ENCODE measurements at regions not wholly inside any gene's neighbourhood (a gene's known extent, or its start where the extent isn't known, plus 50 kb on each side); places are given as distances from the start of the nearest gene placed in this dataset.

- TF ChIP-seq CTCF (IDR thresholded peaks at IDR 0.05), result no peak
- TF ChIP-seq POLR2A (IDR thresholded peaks at IDR 0.05), result no peak
Measured at GRCh38 chr16:22424161-22424937, 49.9 kb upstream of the CDR2 start.
